GM20000 (cell line): ENCODE measurements at regions not wholly inside any gene's neighbourhood (a gene's known extent, or its start where the extent isn't known, plus 50 kb on each side); places are given as distances from the start of the nearest gene placed in this dataset.

ENCODE experiments used
- DNase-seq: peaks from one replicate; pipeline ENCODE4 v3.0.0; 2012; ENCODE audit warnings: low spot score
- TF ChIP-seq, protein P1 (sequence below): IDR thresholded peaks from 2 replicates; pipeline ENCODE4 v1.5.1; 2012; ENCODE audit warnings: mild to moderate bottlenecking, control low read depth; ENCODE audit errors: extremely low read depth, missing control alignments

DNA sequence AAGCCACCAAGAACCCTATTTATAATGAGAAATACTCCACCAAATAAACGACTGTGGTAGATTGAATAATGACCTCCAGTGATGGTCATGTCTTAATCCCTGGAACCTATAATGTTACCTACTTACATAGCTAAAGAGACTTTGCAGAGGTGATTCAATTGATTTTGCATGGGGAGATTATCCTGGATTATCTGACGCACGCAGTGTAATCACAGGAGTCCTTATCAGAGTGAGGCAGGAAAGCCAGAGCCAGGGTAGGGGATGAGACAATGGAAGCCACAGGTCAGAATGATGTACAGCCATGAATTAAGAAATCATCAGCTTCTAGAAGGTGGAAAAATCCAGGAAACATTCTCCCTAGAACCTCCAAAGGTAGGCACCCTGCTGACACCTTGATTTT, 286.4 kb upstream of the SP4 start:
- DNase-seq, result no peak
- TF ChIP-seq, protein P1, sequence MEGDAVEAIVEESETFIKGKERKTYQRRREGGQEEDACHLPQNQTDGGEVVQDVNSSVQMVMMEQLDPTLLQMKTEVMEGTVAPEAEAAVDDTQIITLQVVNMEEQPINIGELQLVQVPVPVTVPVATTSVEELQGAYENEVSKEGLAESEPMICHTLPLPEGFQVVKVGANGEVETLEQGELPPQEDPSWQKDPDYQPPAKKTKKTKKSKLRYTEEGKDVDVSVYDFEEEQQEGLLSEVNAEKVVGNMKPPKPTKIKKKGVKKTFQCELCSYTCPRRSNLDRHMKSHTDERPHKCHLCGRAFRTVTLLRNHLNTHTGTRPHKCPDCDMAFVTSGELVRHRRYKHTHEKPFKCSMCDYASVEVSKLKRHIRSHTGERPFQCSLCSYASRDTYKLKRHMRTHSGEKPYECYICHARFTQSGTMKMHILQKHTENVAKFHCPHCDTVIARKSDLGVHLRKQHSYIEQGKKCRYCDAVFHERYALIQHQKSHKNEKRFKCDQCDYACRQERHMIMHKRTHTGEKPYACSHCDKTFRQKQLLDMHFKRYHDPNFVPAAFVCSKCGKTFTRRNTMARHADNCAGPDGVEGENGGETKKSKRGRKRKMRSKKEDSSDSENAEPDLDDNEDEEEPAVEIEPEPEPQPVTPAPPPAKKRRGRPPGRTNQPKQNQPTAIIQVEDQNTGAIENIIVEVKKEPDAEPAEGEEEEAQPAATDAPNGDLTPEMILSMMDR, result no peak

DNA sequence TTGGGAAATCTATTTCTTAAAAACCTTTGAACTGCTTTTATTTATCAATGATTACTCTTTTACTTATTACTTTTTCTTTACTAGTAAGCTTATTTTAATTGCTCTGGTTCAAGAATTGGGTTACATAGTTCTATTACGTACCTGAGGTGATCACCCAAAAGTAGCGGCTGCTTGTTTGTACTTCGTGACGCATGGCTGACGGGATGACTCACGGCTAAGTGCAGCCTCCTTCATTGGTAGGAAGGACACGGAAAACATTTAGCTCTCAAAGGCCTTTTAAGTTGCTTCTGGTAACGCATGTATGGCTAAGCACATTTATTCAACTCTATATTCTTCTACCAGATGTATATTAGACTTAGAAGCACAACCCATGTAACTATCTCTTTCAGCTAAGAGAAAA, 285.8 kb upstream of the SP4 start:
- TF ChIP-seq, protein P1, result no peak
- no peak for DNase-seq

DNA sequence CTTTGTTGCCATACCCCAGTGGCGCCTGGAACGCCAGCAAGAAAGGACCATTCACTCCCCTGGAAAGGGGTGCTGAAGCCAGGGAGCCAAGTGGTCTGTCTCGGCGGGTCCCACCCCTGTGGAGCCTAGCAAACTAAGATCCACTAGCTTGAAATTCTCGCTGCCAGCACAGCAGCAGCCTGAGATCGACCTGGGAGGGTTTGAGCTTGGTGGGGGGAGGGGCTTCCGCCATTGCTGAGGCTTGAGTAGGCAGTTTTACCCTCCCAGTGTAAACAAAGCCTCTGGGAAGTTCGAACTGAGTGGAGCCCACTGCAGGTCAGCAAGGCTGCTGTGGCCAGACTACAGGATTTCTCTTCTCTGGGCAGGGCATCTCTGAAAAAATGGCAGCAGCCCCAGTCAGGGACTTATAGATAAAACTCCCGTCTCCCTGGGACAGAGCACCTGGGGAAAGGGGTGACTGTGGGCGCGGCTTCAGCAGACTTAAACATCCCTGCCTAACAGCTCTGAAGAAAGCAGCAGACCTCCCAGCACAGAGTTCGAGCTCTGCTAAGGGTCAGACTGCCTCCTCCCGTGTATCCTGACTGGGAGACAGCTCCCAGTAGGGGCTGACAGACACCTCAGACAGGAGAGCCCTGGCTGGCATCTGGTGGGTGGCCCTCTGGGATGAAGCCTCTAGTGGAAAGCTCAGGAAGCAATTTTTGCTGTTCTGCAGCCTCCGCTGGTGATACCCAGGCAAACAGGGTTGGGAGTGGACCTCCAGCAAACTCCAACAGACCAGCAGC, 281.1 kb upstream of the SP4 start:
- DNase-seq, result no peak
- TF ChIP-seq, protein P1, result no peak

DNA sequence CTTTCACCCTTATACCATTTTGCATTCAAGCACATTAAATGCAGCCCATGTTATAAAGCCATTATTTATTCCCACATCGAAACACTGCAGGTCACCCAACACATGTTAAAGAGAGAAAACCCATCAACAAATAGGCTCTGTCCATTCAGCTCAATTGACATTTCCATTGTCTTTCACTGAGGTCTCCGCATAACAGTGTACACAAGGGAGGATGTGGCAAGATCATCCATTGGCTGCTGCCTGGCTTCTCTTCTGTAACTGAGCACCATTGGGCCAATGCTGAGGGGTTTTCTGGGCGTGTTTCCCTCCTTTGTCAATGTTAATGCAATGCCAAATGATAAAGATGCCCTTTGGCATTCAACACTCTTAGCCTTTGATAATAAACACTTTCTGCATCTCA, 278.1 kb upstream of the SP4 start:
- TF ChIP-seq, protein P1, result no peak
- no peak for DNase-seq

DNA sequence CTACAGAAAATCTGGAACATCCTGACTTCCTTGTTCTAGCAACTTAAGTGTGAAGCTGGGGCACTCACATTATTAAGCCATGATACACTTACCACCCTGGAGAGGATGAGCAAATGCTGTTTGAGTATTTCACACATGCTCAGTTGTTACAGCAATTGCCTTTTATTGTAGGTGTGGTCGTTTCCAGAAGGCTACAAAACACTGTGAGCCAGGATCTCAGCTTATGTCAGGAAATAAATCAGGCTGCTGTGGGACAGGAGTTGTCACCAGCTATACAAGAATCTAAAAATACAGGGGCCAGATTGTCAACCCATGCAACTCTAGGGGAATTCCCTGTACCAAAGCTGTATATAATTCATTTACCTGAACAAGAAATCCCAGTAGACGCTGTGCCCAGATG, 273.3 kb upstream of the SP4 start:
- no peak for DNase-seq
- TF ChIP-seq, protein P1, result no peak

DNA sequence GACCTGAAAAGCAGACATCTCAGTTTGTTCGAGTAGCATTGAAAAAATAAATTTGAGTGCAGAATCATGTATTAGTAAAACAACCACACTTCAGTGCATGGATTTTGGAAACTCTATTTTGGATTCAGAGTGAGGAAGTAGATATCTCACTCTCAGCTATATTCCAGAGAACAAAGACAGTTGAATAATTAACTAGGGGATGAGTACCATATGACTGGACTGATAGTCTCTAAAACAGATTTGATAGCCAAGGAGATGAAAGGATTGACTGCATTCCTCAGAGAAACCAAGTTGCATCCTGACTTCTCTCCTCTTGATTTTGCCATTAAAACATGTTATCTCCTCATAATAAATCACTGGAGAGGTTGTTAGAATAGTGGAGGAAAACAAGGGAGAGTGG, 268.4 kb upstream of the SP4 start:
- no peak for DNase-seq

DNA sequence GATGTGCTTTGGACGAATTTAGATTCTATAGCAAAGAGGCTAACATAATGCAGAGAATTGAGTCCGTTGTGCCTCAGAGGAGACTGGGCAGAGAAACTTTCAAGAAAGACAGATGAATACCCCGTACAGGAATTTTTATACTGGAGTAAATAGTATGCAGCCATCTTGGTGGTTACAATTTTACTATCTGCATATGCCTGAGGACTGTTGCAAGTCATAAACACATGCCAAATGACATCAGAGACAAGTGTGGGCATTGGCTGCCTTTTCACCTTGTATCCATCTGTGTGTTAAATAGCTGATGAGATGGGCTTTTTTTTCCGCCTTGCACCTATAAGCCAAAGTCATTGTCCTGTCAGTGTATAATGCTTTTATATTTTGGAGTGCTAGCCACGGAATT, 267.5 kb upstream of the SP4 start:
- TF ChIP-seq, protein P1, result no peak
- DNase-seq, result no peak

More for the DNA sequence above, 268.4 kb upstream of the SP4 start:
- TF ChIP-seq, protein P1, result no peak
